ENCODE measurements at regions not wholly inside any gene's neighbourhood (a gene's known extent, or its start where the extent isn't known, plus 50 kb on each side); places are given as distances from the start of the nearest gene placed in this dataset.
"Not testable (repeated sequence)": the region's sequence is repeated elsewhere in the genome, so short reads cannot be mapped to it uniquely, and the experiment has no call there.

- ATAC-seq (peak; percentile 92 to 94), DNase-seq (ENCODE audit: low spot score) (peak; percentile 81)
- H3K4me1 Mint-ChIP-seq (ENCODE audit: low read depth in 2 of 2): peaks cover 58 to 59% of the 10 kb centered on the region in 2 donors
- H3K4me3 Mint-ChIP-seq: peak overlapping the region; percentile 84
- no peaks in the 10 kb centered on the region for H3K27me3 Mint-ChIP-seq
- peaks cover 6% of the 10 kb centered on the region for H3K36me3 Mint-ChIP-seq
- peak overlapping the region; percentile 97 to 100 for H3K27ac Mint-ChIP-seq
- no peaks in the 10 kb centered on the region for H3K9me3 Mint-ChIP-seq
These were observed 57.1 kb upstream of the KMT2E start for GRCh38 chr7:104956753-104957450.

GRCh38 chr7:104958371-104958865, 55.6 kb upstream of the KMT2E start:
- Mint-ChIP-seq H3K4me1 (ENCODE audit: low read depth in 2 of 2) (peaks cover 67 to 68% of the 10 kb centered on the region in 2 donors), H3K36me3 (peaks cover 16% of the 10 kb centered on the region), H3K27me3 (no peaks in the 10 kb centered on the region), H3K9me3 (no peaks in the 10 kb centered on the region), H3K4me3 (peak overlapping the region; percentile 66), H3K27ac (peak overlapping the region; percentile 73 to 97)
- DNase-seq (ENCODE audit: low spot score) (no peak), ATAC-seq (no peak)

GRCh38 chr7:104959483-104959882, 54.5 kb upstream of the KMT2E start:
- not testable (repeated sequence) for ATAC-seq; H3K4me3 Mint-ChIP-seq; DNase-seq (ENCODE audit: low spot score); H3K27me3 Mint-ChIP-seq; H3K9me3 Mint-ChIP-seq
- Mint-ChIP-seq H3K36me3 (peaks cover 24% of the 10 kb centered on the region), H3K27ac (peak overlapping the region; percentile 73 to 97), H3K4me1 (ENCODE audit: low read depth in 2 of 2) (peaks cover 67 to 69% of the 10 kb centered on the region in 2 donors)

- peaks cover 60 to 62% of the 10 kb centered on the region in 2 donors for H3K4me1 Mint-ChIP-seq (ENCODE audit: low read depth in 2 of 2)
- ATAC-seq: no peak
These were observed 53.1 kb upstream of the KMT2E start for GRCh38 chr7:104960741-104961448.

GRCh38 chr7:104961821-104962220, 52.2 kb upstream of the KMT2E start:
- H3K36me3 Mint-ChIP-seq: peaks cover 29% of the 10 kb centered on the region
- no peaks in the 10 kb centered on the region for H3K27me3 Mint-ChIP-seq
- peaks cover 54 to 56% of the 10 kb centered on the region in 2 donors for H3K4me1 Mint-ChIP-seq (ENCODE audit: low read depth in 2 of 2)
- ATAC-seq (no peak), DNase-seq (ENCODE audit: low spot score) (no peak)
- H3K9me3 Mint-ChIP-seq: no peaks in the 10 kb centered on the region
- H3K4me3 Mint-ChIP-seq: no peak overlapping the region
- H3K27ac Mint-ChIP-seq: peak overlapping the region; percentile 60 to 93

More at GRCh38 chr7:104960741-104961448, 53.1 kb upstream of the KMT2E start:
- no peak for DNase-seq (ENCODE audit: low spot score)
- no peaks in the 10 kb centered on the region for H3K9me3 Mint-ChIP-seq
- H3K36me3 Mint-ChIP-seq: peaks cover 26% of the 10 kb centered on the region
- peak overlapping the region; percentile 60 to 93 for H3K27ac Mint-ChIP-seq
- H3K4me3 Mint-ChIP-seq: peak overlapping the region; percentile 9
- H3K27me3 Mint-ChIP-seq: no peaks in the 10 kb centered on the region

GRCh38 chr7:104962781-104963180, 51.2 kb upstream of the KMT2E start:
- Mint-ChIP-seq H3K4me3 (peak overlapping the region; percentile 61), H3K4me1 (ENCODE audit: low read depth in 2 of 2) (peaks cover 53% of the 10 kb centered on the region in 2 donors), H3K27me3 (no peaks in the 10 kb centered on the region), H3K9me3 (no peaks in the 10 kb centered on the region), H3K36me3 (peaks cover 29% of the 10 kb centered on the region), H3K27ac (peak overlapping the region; percentile 83 to 93)
- no peak for DNase-seq (ENCODE audit: low spot score)
- peak in 1 of 2 donors; percentile 71 for ATAC-seq

GRCh38 chr7:104963378-104963990, 50.5 kb upstream of the KMT2E start:
- Mint-ChIP-seq H3K27me3 (no peaks in the 10 kb centered on the region), H3K9me3 (no peaks in the 10 kb centered on the region), H3K27ac (peak overlapping the region; percentile 83 to 93), H3K36me3 (peaks cover 29% of the 10 kb centered on the region), H3K4me1 (ENCODE audit: low read depth in 2 of 2) (peaks cover 52 to 58% of the 10 kb centered on the region in 2 donors), H3K4me3 (no peak overlapping the region)
- DNase-seq (ENCODE audit: low spot score) (no peak), ATAC-seq (no peak)

GRCh38 chr7:104963991-104964385, 50.0 kb upstream of the KMT2E start:
- Mint-ChIP-seq H3K9me3 (no peaks in the 10 kb centered on the region), H3K36me3 (peaks cover 24% of the 10 kb centered on the region), H3K4me1 (ENCODE audit: low read depth in 2 of 2) (peaks cover 47 to 54% of the 10 kb centered on the region in 2 donors), H3K27me3 (no peaks in the 10 kb centered on the region), H3K27ac (peak overlapping the region; percentile 83 to 93), H3K4me3 (no peak overlapping the region)
- no peak for ATAC-seq
- DNase-seq (ENCODE audit: low spot score): no peak
